ENCODE measurements at regions not wholly inside any gene's neighbourhood (a gene's known extent, or its start where the extent isn't known, plus 50 kb on each side); places are given as distances from the start of the nearest gene placed in this dataset.
"Not testable (repeated sequence)": the region's sequence is repeated elsewhere in the genome, so short reads cannot be mapped to it uniquely, and the experiment has no call there.

DNA sequence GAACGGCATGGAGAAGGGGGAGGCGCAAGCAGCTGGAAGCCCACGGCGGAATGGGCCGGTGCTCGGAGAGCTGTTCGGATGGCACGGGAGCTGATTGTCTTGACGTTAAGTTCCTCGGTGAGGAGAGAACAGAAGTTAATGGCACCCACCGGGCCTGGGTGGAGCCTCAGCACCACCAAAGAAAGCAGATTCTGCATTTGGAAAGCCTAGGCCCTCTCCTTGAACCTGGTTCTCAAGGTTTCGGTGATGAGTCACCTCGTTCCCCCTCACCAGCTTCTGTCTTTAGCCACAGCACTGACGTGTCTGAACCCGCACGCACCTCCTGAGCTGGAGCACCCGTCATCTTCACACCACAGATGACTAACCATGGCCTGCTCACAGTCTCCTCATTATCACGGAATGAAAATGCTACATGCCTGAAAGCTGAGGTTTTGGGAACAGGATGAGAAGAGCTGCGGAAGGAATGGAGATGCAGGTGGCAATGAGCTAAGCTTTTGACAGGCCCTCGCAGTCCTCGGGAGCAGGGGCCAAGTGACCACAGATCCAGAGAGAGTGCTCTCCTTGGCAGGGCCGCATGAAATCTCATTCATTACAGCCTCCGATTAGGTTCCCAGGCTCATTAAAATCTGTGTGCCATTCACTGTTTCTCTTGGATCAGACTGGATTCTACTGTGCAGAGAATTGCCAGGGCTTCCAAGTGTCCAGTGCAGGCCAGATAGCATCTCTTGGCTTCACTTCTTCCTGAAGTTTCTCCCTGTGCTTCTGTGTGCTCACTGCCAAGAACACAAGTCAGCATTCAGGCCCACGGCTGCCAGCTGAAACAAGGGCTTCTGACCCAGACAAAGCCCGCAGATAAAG, 96.3 kb upstream of the DLG1 start:
- H2AFZ ChIP-seq (ENCODE audit: low read length), result no peak overlapping the region
- H3K36me3 ChIP-seq (ENCODE audit: insufficient read depth, low read length), result no peaks in the 10 kb centered on the region
- no peak overlapping the region for H3K4me3 ChIP-seq (ENCODE audit: low read length, poor library complexity, severe bottlenecking)
- no peaks in the 10 kb centered on the region for H3F3A ChIP-seq (ENCODE audit: low read depth)
- TF ChIP-seq, protein P1, sequence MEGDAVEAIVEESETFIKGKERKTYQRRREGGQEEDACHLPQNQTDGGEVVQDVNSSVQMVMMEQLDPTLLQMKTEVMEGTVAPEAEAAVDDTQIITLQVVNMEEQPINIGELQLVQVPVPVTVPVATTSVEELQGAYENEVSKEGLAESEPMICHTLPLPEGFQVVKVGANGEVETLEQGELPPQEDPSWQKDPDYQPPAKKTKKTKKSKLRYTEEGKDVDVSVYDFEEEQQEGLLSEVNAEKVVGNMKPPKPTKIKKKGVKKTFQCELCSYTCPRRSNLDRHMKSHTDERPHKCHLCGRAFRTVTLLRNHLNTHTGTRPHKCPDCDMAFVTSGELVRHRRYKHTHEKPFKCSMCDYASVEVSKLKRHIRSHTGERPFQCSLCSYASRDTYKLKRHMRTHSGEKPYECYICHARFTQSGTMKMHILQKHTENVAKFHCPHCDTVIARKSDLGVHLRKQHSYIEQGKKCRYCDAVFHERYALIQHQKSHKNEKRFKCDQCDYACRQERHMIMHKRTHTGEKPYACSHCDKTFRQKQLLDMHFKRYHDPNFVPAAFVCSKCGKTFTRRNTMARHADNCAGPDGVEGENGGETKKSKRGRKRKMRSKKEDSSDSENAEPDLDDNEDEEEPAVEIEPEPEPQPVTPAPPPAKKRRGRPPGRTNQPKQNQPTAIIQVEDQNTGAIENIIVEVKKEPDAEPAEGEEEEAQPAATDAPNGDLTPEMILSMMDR (conservative IDR thresholded peaks at IDR 0.05; ENCODE audit: low read length), result no peak
- H3K4me1 ChIP-seq (ENCODE audit: insufficient read depth, low read length, poor library complexity, severe bottlenecking), result no peaks in the 10 kb centered on the region
- H3K79me2 ChIP-seq (ENCODE audit: insufficient read depth, low read length), result no peaks in the 10 kb centered on the region
- H3K4me2 ChIP-seq (ENCODE audit: low read depth, low read length, poor library complexity, severe bottlenecking), result no peak overlapping the region
- no peaks in the 10 kb centered on the region for H3K9me3 ChIP-seq (ENCODE audit: insufficient read depth, low read depth, low read length)
- no peaks in the 10 kb centered on the region for H3K27me3 ChIP-seq (ENCODE audit: insufficient read depth, low read length, poor library complexity, severe bottlenecking)
- H3K9ac ChIP-seq (ENCODE audit: low read depth, low read length, poor library complexity, severe bottlenecking), result no peak overlapping the region
- no peaks in the 10 kb centered on the region for H3K9me2 ChIP-seq (replicated peaks; ENCODE audit: low read depth, low read length)
- no peaks in the 10 kb centered on the region for H4K20me1 ChIP-seq (ENCODE audit: insufficient read depth, low read length, poor library complexity, severe bottlenecking)

DNA sequence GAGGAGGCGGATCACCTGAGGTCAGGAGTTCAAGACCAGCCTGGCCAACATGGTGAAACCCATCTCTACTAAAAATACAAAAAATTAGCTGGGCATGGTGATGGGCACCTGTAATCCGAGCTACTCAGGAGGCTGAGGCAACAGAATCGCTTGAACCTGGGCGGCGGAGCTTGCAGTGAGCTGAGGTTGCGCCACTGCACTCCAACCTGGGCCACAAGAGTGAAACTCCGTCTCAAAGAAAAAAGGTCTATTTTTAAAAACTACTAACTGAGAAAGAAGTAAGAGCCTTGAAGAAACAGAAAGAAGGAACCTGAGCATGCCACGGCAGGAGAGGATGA, 95.7 kb upstream of the DLG1 start:
- not testable (repeated sequence) for H3K79me2 ChIP-seq (ENCODE audit: insufficient read depth, low read length); H3K9me3 ChIP-seq (ENCODE audit: insufficient read depth, low read depth, low read length); H4K20me1 ChIP-seq (ENCODE audit: insufficient read depth, low read length, poor library complexity, severe bottlenecking); H3K4me3 ChIP-seq (ENCODE audit: low read length, poor library complexity, severe bottlenecking); H2AFZ ChIP-seq (ENCODE audit: low read length); H3K9ac ChIP-seq (ENCODE audit: low read depth, low read length, poor library complexity, severe bottlenecking); H3K27me3 ChIP-seq (ENCODE audit: insufficient read depth, low read length, poor library complexity, severe bottlenecking); H3K36me3 ChIP-seq (ENCODE audit: insufficient read depth, low read length); H3K4me1 ChIP-seq (ENCODE audit: insufficient read depth, low read length, poor library complexity, severe bottlenecking); H3K4me2 ChIP-seq (ENCODE audit: low read depth, low read length, poor library complexity, severe bottlenecking); H3F3A ChIP-seq (ENCODE audit: low read depth); H3K9me2 ChIP-seq (replicated peaks; ENCODE audit: low read depth, low read length)

DNA sequence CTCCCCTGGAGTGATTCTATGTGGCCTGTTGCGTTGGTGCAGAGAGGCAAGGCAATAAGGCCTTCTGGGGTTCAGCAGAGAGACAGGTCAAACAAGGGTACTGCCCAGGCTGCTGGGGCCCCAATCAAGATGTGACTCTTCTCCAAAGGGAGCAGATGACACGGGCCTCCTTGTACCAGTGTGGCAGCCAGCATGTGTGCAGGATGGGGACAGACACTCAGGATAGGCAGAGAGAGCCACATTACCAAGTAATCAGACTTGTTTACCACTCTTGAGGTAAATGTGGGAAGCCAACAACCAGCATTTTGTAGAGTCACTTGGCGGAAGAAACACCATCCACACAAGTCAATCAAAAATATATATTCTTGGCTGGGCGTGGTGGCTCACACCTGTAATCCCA, 95.3 kb upstream of the DLG1 start:
- H3K79me2 ChIP-seq (ENCODE audit: insufficient read depth, low read length), result no peaks in the 10 kb centered on the region
- no peak overlapping the region for H3K9ac ChIP-seq (ENCODE audit: low read depth, low read length, poor library complexity, severe bottlenecking)
- no peak overlapping the region for H3K4me3 ChIP-seq (ENCODE audit: low read length, poor library complexity, severe bottlenecking)
- no peak overlapping the region for H3K4me2 ChIP-seq (ENCODE audit: low read depth, low read length, poor library complexity, severe bottlenecking)
- H3K4me1 ChIP-seq (ENCODE audit: insufficient read depth, low read length, poor library complexity, severe bottlenecking), result no peaks in the 10 kb centered on the region
- no peak overlapping the region for H2AFZ ChIP-seq (ENCODE audit: low read length)
- H3K9me3 ChIP-seq (ENCODE audit: insufficient read depth, low read depth, low read length), result no peaks in the 10 kb centered on the region
- no peaks in the 10 kb centered on the region for H4K20me1 ChIP-seq (ENCODE audit: insufficient read depth, low read length, poor library complexity, severe bottlenecking)
- H3K36me3 ChIP-seq (ENCODE audit: insufficient read depth, low read length), result no peaks in the 10 kb centered on the region
- H3K27me3 ChIP-seq (ENCODE audit: insufficient read depth, low read length, poor library complexity, severe bottlenecking), result no peaks in the 10 kb centered on the region
- TF ChIP-seq EZH2phosphoT487 (IDR thresholded peaks at IDR 0.05; ENCODE audit: borderline replicate concordance), result no peak
- H3K9me2 ChIP-seq (replicated peaks; ENCODE audit: low read depth, low read length), result no peaks in the 10 kb centered on the region
- no peaks in the 10 kb centered on the region for H3F3A ChIP-seq (ENCODE audit: low read depth)

DNA sequence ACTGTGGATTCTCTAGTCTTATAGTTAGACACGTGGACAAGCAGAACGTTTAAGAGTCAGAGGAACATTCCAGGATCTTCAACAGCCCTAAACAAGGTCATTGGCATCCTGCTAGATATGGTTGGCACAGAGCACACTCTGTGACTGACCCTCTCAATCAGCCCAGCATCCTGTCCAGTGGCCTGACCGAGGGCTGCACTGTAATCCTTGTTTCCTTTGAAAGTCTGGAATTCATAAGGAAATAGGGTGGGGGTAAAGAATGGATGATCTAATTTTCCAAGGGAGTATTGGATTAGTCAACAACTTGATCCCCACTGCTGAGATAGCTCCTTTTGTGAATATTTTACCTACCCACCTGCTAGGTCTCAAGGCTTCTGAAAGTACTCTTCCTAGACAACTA, 94.5 kb upstream of the DLG1 start:
- Histone ChIP-seq H4K20me1 (ENCODE audit: insufficient read depth, low read length, poor library complexity, severe bottlenecking) (no peaks in the 10 kb centered on the region), H3K4me2 (ENCODE audit: low read depth, low read length, poor library complexity, severe bottlenecking) (no peak overlapping the region), H3F3A (ENCODE audit: low read depth) (no peaks in the 10 kb centered on the region), H3K79me2 (ENCODE audit: insufficient read depth, low read length) (no peaks in the 10 kb centered on the region), H3K36me3 (ENCODE audit: insufficient read depth, low read length) (no peaks in the 10 kb centered on the region), H3K9me2 (replicated peaks; ENCODE audit: low read depth, low read length) (no peaks in the 10 kb centered on the region), H3K4me3 (ENCODE audit: low read length, poor library complexity, severe bottlenecking) (no peak overlapping the region), H3K9me3 (ENCODE audit: insufficient read depth, low read depth, low read length) (no peaks in the 10 kb centered on the region), H2AFZ (ENCODE audit: low read length) (no peak overlapping the region), H3K4me1 (ENCODE audit: insufficient read depth, low read length, poor library complexity, severe bottlenecking) (no peaks in the 10 kb centered on the region), H3K27me3 (ENCODE audit: insufficient read depth, low read length, poor library complexity, severe bottlenecking) (no peaks in the 10 kb centered on the region), H3K9ac (ENCODE audit: low read depth, low read length, poor library complexity, severe bottlenecking) (no peak overlapping the region)
- TF ChIP-seq, protein P1 (conservative IDR thresholded peaks at IDR 0.05; ENCODE audit: low read length), result no peak
- no peak for TF ChIP-seq EZH2phosphoT487 (IDR thresholded peaks at IDR 0.05; ENCODE audit: borderline replicate concordance)

Data from Loucy (cell line).